HG03139 (cell line): ENCODE measurements at regions not wholly inside any gene's neighbourhood (a gene's known extent, or its start where the extent isn't known, plus 50 kb on each side); places are given as distances from the start of the nearest gene placed in this dataset.
"Not testable (repeated sequence)": the region's sequence is repeated elsewhere in the genome, so short reads cannot be mapped to it uniquely, and the experiment has no call there.

Source experiments
- ATAC-seq: cut with Tn5 transposase; IDR thresholded peaks from one replicate; pipeline ENCODE4 v1.9.1; 2021; ENCODE audit not compliant: unreplicated experiment

DNA sequence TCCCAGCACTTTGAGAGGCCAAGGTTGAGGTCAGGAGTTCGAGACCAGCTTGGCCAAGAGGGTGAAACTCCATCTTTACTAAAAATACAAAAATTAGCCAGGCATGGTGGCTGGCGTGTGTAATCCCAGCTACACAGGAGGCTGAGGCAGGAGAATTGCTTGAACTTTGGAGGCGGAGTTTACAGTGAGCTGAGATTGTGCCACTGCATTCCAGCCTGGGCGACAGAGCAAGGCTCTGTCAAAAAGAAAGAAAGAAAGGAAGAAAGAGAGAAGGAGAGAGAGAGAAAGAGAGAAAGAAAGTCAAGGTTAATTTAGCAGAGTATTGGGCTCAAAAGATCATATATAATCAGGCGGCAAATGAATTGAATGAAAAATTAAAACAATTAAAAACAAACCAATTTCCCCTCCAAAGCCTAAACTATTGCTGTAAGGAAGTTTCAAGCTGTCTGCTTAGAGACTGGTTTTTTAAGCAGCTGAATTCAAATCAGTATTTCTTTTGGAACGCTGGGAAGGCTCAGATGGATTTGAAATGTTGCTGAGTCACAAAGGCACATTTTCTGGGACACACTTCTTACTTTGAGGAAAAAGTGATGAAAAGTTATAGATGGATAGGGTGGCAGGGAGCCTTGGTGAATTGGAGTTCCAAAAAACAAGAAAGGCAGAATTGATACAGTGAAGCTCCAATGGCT, 81.3 kb upstream of the BHLHE40 start:
- no peak for ATAC-seq

DNA sequence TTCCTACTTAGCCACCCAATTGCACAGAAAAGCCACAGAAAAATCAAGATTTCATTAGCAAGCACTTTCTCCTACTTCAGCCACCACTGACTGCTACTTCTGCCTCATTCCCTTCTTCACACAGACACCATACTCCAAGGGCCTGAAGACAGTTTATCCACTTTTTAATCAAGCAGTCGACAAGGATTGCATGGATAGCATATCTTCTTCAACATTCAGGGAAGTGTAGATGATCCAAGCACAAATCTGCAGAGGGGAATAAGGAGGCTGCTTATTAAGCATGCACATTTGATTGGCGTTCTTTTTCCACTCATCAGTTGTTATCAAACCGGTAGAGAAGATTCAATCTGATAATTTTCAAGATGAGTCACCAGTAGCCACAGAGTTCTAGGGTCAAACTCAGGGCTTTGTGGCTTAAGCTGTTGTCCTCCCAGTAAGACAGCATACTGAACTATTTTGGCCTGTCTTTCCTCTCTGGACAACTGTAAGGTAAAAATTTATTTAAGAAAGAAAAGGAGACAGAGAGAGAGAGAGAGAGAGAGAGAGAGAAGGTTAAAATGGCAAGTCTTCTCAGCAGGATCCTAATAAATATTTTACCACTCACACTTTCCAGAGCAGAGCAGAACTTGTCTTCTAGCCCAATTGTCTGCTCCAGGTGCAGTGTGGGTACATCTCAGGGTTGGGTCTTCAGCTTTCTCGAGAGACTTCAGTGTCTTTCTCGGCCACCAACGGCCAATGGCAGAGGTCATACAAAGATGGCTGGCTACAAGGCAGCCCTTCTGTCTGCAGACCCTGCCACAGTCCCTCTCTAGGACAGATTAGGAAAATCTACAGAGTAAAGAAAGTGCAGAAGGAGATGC, 80.6 kb upstream of the BHLHE40 start:
- ATAC-seq = peak; percentile 98

DNA sequence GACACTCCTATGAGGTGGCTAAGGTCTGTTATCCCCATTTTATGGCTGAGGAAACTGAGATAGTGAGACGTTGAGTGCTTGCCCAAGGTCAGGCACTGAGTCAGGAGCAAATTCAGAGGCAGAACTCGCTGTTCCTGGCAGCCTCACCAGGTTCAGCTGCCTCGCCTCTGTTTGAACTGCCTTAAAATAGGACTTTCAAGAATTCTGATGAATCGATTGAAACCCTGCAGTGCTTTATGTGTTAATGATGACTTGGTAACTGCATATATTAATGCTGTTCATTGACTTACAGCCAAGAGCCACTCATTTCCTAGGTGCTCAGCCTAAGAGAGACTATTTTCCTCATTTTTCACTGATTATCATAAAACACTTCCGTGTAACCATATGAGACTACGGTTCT, 79.5 kb upstream of the BHLHE40 start:
- ATAC-seq = no peak

DNA sequence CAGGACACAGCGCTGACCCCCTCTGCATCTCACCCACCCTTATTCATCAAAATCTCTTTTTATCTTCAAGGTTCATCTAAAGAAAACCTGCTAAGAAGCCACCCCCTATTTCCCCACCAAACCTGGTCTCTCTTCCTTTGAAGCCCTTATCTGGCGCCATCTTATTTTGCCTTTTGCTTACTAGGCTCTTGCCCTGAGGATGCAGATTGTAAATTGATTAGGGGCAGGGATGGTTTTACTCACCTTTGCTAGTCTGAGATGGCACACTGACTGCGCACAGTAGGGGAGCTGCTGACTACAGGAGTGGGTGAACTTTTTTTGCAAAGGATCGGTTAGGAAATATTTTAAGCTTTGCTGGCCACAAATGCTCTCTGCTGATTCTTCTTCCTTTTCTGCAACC, 78.9 kb upstream of the BHLHE40 start:
- no peak for ATAC-seq

DNA sequence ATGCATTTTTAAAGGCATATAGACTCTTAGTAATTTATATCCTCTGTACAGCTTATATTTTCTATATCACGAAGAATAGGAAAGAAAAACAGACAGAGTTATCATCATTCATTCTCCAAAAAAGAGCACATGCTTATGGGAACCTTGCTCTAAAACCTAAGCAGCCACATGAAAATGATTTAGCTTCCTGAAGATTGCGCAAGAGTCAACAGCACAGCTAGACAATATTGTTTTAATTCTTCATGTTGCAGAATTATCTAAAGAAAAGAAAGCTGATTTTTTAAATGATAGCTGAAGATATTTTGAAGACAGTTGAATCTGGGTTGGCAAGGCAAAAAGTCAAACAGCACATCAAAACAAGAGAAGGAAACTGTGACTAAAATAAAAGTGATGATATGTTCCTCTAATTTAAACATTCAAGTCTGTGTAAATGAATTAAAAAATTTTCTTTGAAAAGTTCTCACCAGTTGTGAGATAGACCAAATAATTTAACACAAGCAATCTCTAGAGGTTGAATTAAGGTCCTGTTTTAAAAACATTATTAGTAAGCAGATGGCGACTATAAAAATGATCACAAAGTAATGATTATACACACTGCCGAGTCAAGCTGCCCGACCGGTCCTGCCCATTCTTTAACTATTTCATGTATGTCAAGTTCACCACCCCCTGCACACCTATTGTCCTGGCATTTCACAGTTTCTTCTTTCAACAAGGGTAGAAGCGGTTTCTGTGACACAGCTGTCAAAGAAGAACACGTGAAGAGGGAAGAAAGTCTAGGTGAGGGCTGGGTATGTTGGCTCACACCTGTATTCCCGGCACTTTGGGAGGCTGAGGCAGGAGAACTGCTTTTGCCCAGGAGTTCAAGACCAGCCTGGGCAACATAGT, 74.2 kb upstream of the BHLHE40 start:
- ATAC-seq = no peak

DNA sequence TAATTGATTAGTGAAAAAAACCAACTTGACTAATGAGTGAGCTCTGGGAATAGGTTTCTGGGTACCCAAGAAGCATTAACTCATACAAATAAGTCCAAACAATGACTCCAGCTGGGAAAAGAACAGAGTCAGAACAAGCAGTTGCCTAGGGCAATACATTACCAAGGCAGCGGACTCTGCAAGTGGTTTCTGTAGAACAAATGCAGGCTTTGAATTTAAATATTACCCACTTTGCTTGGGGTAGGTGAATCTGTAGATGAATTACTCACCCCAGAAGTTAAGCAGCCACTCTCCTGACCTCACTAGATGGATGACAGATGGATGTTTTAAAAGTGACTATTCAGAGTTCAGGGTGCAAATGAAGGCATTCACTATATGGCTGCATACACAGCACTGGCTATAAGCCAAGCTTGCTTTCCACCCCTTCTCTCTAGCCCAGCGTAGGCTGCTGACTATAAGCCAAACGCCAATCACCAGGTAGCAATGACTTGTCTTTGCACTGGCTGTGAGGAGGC, 73.1 kb upstream of the BHLHE40 start:
- no peak for ATAC-seq

DNA sequence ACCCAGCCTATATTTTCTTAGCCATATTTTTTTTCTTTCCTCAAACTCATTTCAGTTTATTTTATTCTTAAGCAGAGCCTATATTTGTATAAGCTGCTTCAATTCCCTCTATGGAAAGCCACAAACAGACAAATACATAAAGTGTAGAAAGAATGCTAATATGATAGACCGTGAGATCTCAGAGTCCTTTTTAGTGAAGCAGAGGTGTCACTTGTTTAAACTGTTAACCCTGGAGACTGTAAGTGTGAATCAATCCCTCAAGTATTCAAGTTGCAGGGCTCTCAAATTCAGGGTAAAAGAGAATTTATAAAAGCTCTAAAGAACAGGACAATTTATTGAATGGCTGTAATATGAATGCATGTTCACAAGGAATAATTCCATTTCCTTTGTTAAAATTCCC, 72.2 kb upstream of the BHLHE40 start:
- no peak for ATAC-seq

DNA sequence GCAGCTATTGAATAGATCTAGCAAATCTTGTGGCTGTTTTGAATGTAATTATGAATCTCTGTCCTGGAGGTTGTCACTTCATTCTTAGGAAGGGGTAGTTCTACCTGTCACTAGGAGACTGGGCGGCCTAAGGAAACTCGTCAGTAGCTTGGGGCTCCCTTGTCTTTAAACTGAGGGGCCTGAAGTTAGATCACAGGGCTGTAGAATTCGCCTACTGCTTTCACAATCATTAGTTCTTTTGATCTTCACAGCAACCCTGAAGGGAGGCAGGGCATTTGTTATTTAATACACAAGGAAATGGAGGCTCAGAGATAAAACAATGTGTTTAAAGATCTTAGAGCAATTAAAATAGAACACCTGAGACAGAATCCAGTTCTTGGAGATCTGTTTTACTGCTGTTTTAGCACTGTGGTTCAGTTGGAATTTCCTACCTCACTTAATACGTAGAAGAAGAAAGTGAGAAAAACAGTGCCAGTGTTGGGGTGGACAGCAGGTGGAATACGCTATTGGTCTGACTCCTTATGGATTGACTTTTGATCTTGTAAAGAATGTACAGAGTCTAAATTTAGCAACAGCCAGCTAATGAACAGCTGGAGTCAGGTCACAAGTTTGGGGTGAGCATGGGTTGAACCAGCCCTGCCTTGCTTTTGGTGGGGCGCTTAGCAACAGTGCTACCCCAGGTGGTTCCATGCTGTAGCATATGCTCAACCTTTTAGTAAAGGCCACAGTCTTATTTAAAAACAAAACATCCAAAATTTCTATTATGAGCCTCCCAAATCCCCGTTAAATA, 71.4 kb upstream of the BHLHE40 start:
- no peak for ATAC-seq

DNA sequence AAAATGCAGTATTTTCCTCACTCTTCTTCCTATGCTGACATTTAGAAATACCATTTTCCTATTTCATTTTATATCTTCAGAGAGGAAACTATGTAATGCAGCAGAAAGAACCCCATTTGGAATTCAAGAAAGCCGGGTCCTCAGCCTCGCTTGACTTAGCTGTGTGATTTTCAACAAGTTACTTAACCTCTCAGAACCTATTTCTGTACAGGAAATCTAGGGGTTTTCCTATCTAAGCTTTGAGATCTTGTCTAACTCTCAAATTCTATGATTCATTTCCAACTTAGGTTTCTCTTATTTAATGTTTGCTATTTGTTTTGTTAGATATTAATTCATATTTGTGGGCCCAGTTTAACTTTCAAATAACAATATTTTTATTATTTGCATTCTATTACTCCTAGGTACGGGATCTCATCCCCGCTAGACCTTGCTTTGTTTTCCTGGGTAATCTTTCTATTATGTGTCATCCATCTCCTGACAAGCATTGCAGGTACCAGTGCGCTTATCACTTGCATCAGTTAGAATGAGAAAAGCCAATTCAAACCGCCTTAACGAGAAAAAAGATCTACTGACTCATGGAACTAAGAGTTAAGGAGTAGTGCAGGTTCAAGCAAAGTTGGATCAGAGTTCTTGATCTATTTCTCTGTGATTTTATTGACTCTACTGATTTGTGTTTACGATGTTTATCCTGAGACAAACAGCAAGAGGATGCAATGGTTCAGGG, 70.6 kb upstream of the BHLHE40 start:
- ATAC-seq = no peak

DNA sequence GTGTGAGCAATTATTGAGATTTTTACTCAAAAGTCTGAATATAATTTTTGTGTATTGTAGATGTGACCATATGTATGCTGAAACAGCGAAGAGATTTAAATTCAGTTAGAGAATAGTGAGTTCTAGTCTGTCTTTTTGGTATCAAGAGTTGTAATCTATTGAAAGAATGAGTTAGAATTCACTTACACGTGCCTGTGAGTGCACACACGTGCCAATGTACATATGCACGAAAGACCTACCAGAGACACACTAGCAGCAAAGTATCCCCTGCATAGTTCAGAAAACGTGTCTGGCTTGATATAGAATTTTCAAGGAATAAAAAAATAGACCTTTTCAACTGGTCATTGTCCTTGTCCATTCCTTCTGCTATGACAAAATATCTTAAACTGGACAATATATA, 64.8 kb upstream of the BHLHE40 start:
- no peak for ATAC-seq

DNA sequence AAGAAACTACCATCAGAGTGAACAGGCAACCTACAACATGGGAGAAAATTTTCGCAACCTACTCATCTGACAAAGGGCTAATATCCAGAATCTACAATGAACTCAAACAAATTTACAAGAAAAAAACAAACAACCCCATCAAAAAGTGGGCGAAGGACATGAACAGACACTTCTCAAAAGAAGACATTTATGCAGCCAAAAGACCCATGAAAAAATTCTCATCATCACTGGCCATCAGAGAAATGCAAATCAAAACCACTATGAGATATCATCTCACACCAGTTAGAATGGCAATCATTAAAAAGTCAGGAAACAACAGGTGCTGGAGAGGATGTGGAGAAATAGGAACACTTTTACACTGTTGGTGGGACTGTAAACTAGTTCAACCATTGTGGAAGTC, 57.6 kb upstream of the BHLHE40 start:
- not testable (repeated sequence) for ATAC-seq

DNA sequence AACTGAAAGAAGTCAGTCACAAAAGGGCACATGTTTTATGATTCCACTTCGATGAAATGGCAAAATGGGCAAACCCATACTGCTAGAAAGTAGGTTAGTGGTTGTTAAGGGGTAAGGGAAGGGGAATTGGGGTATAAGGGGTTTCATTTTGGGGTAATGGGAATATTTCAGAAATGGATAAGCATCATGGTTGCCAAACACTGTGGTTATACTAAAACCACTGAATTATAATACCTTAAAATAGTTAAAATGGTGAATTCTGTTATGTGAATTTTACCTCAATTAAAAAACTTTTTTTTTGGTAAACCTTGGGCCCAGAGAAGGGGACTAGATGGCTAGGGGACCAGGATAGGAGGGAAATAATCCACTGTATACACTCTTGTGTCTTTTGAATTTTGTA, 52.3 kb upstream of the BHLHE40 start:
- ATAC-seq = no peak

DNA sequence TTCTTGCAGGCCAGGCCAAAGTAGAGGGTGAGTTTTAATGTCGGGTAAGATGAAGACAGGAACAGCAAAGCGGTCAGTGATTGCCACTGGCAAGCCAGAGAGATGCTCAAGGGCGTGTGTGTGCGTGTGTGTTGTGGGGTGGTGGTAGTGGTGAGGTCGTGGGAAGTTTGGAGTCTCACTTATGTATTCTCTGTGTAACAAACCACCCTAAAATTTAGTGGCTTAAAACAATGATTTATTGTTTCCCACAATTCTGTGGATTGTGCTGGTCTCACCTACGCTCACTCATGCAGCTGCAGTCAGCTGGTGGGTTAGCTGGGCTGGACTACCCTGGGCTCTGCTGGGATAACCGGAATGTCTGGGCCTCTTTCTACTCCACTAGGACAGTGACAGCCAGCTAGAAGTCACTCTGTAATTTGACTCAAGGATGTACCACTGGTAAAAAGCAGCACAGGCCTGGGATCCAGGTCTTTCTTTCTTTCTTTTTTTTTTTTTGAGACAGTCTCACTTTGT, 50.9 kb upstream of the BHLHE40 start:
- ATAC-seq = no peak
